Spleen (tissue), 11 donors: ENCODE measurements at regions not wholly inside any gene's neighbourhood (a gene's known extent, or its start where the extent isn't known, plus 50 kb on each side); places are given as distances from the start of the nearest gene placed in this dataset.

Experiments
- DNase-seq: peaks from one replicate; pipeline ENCODE4 v3.0.0-alpha.2; 2020
- H3K27ac ChIP-seq, 8 donors: fragments of 200-600 bp; sonication (generic) in 7 of 8; 1 replicate in 4 of 8; 2 replicates in 4 of 8; pipeline versions ENCODE4 v1.5.0 to v1.8.0; 2016 to 2021; ENCODE audit warnings: inconsistent platforms in 4 of 8, mild to moderate bottlenecking in 4 of 8, moderate library complexity in 1 of 8
- H3K27me3 ChIP-seq, 7 donors: fragments of 200-600 bp; sonication (generic) in 6 of 7; replicated peaks in 1 of 7; 1 replicate in 4 of 7; 2 replicates in 3 of 7; pipeline versions ENCODE4 v1.5.0 to v1.8.0; 2016 to 2021; ENCODE audit warnings: inconsistent platforms in 3 of 7, mild to moderate bottlenecking in 1 of 7
- H3K36me3 ChIP-seq, 6 donors: fragments of 200-600 bp; sonication (generic) in 5 of 6; 1 replicate in 4 of 6; 2 replicates in 2 of 6; pipeline versions ENCODE4 v1.5.0 to v1.8.0; 2016 to 2021; ENCODE audit warnings: inconsistent platforms in 2 of 6
- H3K4me1 ChIP-seq, 6 donors: fragments of 200-600 bp; sonication (generic) in 5 of 6; 1 replicate in 3 of 6; 2 replicates in 3 of 6; pipeline versions ENCODE4 v1.5.0 to v1.8.0; 2016 to 2021; ENCODE audit warnings: inconsistent platforms in 3 of 6
- H3K4me3 ChIP-seq, 8 donors: fragments of 200-600 bp; sonication (generic) in 7 of 8; 1 replicate in 4 of 8; 2 replicates in 4 of 8; pipeline versions ENCODE4 v1.5.0 to v1.8.0; 2016 to 2021; ENCODE audit warnings: inconsistent platforms in 4 of 8, mild to moderate bottlenecking in 4 of 8, moderate library complexity in 2 of 8
- H3K9me3 ChIP-seq, 8 donors: fragments of 200-600 bp; sonication (generic) in 7 of 8; 1 replicate in 4 of 8; 2 replicates in 4 of 8; pipeline versions ENCODE4 v1.5.0 to v1.8.0; 2016 to 2021; ENCODE audit warnings: inconsistent platforms in 4 of 8
- CTCF ChIP-seq, 11 experiments: fragments of 200-600 bp in 7 of 11; fragments of 450-650 bp in 4 of 11; sonication (generic) in 4 of 11; IDR thresholded peaks in 8 of 11; conservative IDR thresholded peaks in 3 of 11; 1 replicate in 7 of 11; 2 replicates in 4 of 11; pipeline versions ENCODE4 v1.4.0 to v1.8.0; 2016 to 2021; ENCODE audit warnings: antibody characterized with exemption in 11 of 11, inconsistent platforms in 4 of 11, mild to moderate bottlenecking in 1 of 11
- POLR2A ChIP-seq, 3 donors: fragments of 450-650 bp; IDR thresholded peaks; one replicate each; pipeline ENCODE4 v1.5.1; 2017; ENCODE audit warnings: antibody characterized with exemption in 3 of 3, mild to moderate bottlenecking in 1 of 3
- POLR2AphosphoS5 ChIP-seq, 3 donors: sonication (generic); formaldehyde crosslinking; IDR thresholded peaks; one replicate each; pipeline ENCODE4 v1.5.1; 2017; ENCODE audit warnings: antibody characterized with exemption in 3 of 3
- WGBS, 5 donors: extraction: QIAGEN DNeasy Blood & Tissue Kit in 3 of 5; methylation state at CpG; one replicate each; pipeline versions ENCODE4 v1.1.5 to v1.1.7; 2013 to 2018; 5-methylcytosine and 5-hydroxymethylcytosine counted together
- intact Hi-C: fragments of 100-400 bp; cut with DNase I; formaldehyde crosslinking; loops from one replicate; pipeline ENCODE4 v1.15.0; 2023; ENCODE audit warnings: low total_unique reads
- donor health status: healthy with polysubstance abuse.
- donor health status: DM: no; HTN: no; CAD: no; lungs with moderate emphysema.
- donor health status: DM: no; HTN: no; CAD: no.
- donor health status: Bipolar disorder and iron deficiency.
- donor health status: healthy.
- donor health status: DM: no; HTN: no; CAD: no.
- donor health status: DM: yes; HTN: yes; CAD: no.

GRCh38 chr10:128932071-128932820 is 534.8 kb upstream of the MGMT start:
- WGBS, 5 donors = 84 to 92% (median 90%) methylated on average over 19 of the region's 19 CpGs
- H3K36me3 ChIP-seq = no peaks in the 10 kb centered on the region

DNA sequence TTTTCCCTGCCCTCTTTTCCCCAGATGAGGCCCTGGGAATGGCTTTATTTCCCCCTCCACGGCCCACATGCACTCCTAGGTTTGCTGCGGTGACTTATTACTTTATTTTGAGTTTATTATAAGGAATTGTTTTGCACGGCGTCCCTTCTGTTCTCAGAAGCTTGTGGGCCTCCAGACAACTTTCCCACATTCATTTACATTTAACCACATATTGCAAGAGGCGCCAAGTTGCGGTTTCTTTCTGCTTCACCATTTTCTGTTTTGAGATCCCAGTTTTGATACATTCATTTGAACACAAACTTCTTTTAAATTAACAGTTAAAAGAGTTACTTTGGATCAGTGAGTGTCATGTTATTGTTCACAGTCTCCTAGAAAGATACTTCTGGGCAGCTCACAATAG is 532.5 kb upstream of the MGMT start:
- Histone ChIP-seq H3K27ac (no peak overlapping the region), H3K36me3 (no peaks in the 10 kb centered on the region), H3K9me3 (no peaks in the 10 kb centered on the region), H3K4me1 (no peaks in the 10 kb centered on the region), H3K27me3 (peaks cover 0 to 14% (median 0%) of the 10 kb centered on the region in 7 donors), H3K4me3 (no peak overlapping the region)
- WGBS, 5 donors = 62 to 87% (median 77%) methylated on average over 6 of the region's 6 CpGs
- intact Hi-C loops = no loop called here
- no peak for DNase-seq
- TF ChIP-seq CTCF (IDR thresholded peaks at IDR 0.05 in 8 of 11, conservative IDR thresholded peaks at IDR 0.05 in 3 of 11) (no peak), POLR2AphosphoS5 (IDR thresholded peaks at IDR 0.05) (no peak), POLR2A (IDR thresholded peaks at IDR 0.05) (no peak)

More at GRCh38 chr10:128932071-128932820, 534.8 kb upstream of the MGMT start:
- Histone ChIP-seq H3K4me3 (no peak overlapping the region), H3K4me1 (no peaks in the 10 kb centered on the region), H3K9me3 (no peaks in the 10 kb centered on the region), H3K27ac (no peak overlapping the region), H3K27me3 (peaks cover 0 to 28% (median 0%) of the 10 kb centered on the region in 7 donors)
- TF ChIP-seq POLR2A (IDR thresholded peaks at IDR 0.05) = no peak
- TF ChIP-seq CTCF (IDR thresholded peaks at IDR 0.05 in 8 of 11, conservative IDR thresholded peaks at IDR 0.05 in 3 of 11) = no peak
- TF ChIP-seq POLR2AphosphoS5 (IDR thresholded peaks at IDR 0.05) = no peak
- DNase-seq = no peak
- intact Hi-C loops = no loop called here

DNA sequence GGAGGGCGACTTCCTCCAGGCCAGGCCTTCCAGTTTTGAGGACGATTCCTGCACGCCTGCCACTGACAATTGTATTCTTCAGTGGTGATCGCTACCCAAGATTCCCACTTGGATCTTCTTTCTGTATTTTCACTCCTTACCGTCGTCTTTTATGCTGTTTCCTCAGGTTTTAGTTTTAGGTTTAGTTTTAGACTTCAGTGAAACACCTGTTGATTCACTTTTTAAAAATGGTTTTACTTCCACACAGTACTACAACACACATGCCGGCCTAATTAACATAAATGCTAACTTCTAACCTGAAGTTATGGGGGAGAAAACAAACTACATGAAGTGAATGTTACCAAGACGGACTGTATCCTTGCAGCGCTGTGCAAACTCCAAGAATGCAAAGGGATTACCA is 530.6 kb upstream of the MGMT start:
- no peak for TF ChIP-seq CTCF (IDR thresholded peaks at IDR 0.05 in 8 of 11, conservative IDR thresholded peaks at IDR 0.05 in 3 of 11)
- TF ChIP-seq POLR2AphosphoS5 (IDR thresholded peaks at IDR 0.05) = no peak
- TF ChIP-seq POLR2A (IDR thresholded peaks at IDR 0.05) = no peak
- no peak overlapping the region for H3K4me3 ChIP-seq
- no peaks in the 10 kb centered on the region for H3K4me1 ChIP-seq
- intact Hi-C loops = no loop called here
- H3K27me3 ChIP-seq = peaks cover 0 to 14% (median 0%) of the 10 kb centered on the region in 7 donors
- no peaks in the 10 kb centered on the region for H3K36me3 ChIP-seq
- no peak overlapping the region for H3K27ac ChIP-seq
- no peak for DNase-seq
- H3K9me3 ChIP-seq = no peaks in the 10 kb centered on the region
- WGBS, 5 donors = 89 to 96% (median 92%) methylated on average over 9 of the region's 9 CpGs

DNA sequence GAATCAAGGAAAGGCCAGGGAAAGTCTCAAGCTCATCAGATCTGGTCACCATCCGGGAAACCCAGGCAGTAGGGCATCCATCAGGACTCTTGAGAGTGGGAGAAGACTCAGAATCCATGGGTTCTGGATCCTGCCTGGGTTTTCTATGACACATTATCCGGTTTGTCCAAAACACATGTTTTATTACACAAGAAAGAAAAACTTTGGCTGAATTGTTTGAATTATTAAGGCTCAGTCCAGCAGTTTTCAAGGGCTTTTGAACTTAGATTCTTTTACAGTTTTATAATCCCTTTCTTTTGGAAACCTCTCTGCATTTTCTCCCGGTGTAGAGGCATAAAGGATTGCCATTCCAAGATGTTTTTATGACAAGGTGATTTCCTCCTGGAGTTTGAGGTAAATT is 528.5 kb upstream of the MGMT start:
- intact Hi-C loops = no loop called here

More for the DNA sequence above, 528.5 kb upstream of the MGMT start:
- Histone ChIP-seq H3K9me3 (no peaks in the 10 kb centered on the region), H3K27ac (no peak overlapping the region), H3K36me3 (no peaks in the 10 kb centered on the region), H3K4me3 (no peak overlapping the region), H3K27me3 (peaks cover 0 to 14% (median 0%) of the 10 kb centered on the region in 7 donors), H3K4me1 (no peaks in the 10 kb centered on the region)
- DNase-seq = no peak
- 79 to 89% (median 80%) methylated on average over 3 of the region's 3 CpGs for WGBS, 5 donors
- TF ChIP-seq CTCF (IDR thresholded peaks at IDR 0.05 in 8 of 11, conservative IDR thresholded peaks at IDR 0.05 in 3 of 11) (no peak), POLR2AphosphoS5 (IDR thresholded peaks at IDR 0.05) (no peak), POLR2A (IDR thresholded peaks at IDR 0.05) (no peak)
